Endothelial cell of umbilical vein (primary cell): ENCODE measurements at regions not wholly inside any gene's neighbourhood (a gene's known extent, or its start where the extent isn't known, plus 50 kb on each side); places are given as distances from the start of the nearest gene placed in this dataset.

ENCODE experiments used
- CTCF ChIP-seq, 2 donors: IDR thresholded peaks; 1 replicate in 1 of 2; 2 replicates in 1 of 2; pipeline ENCODE4 v1.5.1; 2011; ENCODE audit warnings: low read length in 2 of 2, mild to moderate bottlenecking in 2 of 2, moderate library complexity in 2 of 2, control low read depth in 1 of 2, inconsistent platforms in 1 of 2, low read depth in 1 of 2; ENCODE audit not compliant: insufficient read depth in 1 of 2; ENCODE audit errors: extremely low read depth in 1 of 2
- EZH2 ChIP-seq: IDR thresholded peaks from 2 replicates; pipeline ENCODE4 v1.6.1; 2012; ENCODE audit warnings: borderline replicate concordance, low read depth, mild to moderate bottlenecking, moderate library complexity, low read length, inconsistent platforms; ENCODE audit not compliant: severe bottlenecking
- POLR2A ChIP-seq: IDR thresholded peaks from 2 replicates; pipeline ENCODE4 v1.6.1; 2012; ENCODE audit warnings: low read depth, mild to moderate bottlenecking, control low read depth, low read length
- POLR2AphosphoS5 ChIP-seq: IDR thresholded peaks from 2 replicates; pipeline ENCODE4 v1.6.1; 2012; ENCODE audit warnings: low read depth, mild to moderate bottlenecking, control low read depth, low read length, moderate library complexity; ENCODE audit not compliant: insufficient read depth

- TF ChIP-seq EZH2 (no peak), POLR2A (no peak), CTCF (IDR thresholded peaks at IDR 0.05; ENCODE audit: extremely low read depth in 1 of 2, insufficient read depth in 1 of 2, low read depth in 1 of 2, low read length in 2 of 2) (no peak), POLR2AphosphoS5 (no peak)
These were observed 95.7 kb upstream of the PALS2 start for GRCh38 chr7:24477398-24478136.
